ENCODE measurements at regions not wholly inside any gene's neighbourhood (a gene's known extent, or its start where the extent isn't known, plus 50 kb on each side); places are given as distances from the start of the nearest gene placed in this dataset.
"Not testable (repeated sequence)": the region's sequence is repeated elsewhere in the genome, so short reads cannot be mapped to it uniquely, and the experiment has no call there.

DNA sequence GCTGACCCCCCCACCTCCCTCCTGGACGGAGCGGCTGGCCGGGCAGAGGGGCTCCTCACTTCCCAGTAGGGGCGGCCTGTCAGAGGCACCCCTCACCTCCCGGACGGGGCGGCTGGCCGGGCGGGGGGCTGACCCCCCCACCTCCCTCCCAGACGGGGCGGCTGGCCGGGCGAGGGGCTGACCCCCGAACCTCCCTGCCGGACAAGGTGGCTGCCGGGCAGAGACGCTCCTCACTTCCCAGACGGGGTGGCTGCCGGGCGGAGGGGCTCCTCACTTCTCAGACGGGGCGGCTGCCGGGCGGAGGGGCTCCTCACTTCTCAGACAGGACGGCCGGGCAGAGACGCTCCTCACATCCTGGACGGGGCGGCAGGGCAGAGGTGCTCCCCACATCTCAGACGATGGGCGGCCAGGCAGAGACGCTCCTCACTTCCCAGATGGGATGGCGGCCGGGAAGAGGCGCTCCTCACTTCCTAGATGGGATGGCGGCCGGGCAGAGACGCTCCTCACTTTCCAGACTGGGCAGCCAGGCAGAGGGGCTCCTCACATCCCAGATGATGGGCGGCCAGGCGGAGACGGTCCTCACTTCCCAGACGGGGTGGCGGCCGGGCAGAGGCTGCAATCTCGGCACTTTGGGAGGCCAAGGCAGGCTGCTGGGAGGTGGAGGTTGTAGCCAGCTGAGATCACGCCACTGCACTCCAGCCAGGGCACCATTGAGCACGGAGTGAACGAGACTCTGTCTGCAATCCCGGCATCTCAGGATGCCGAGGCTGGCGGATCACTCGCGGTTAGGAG lies 66.2 kb upstream of the PAPPA2 start:
- H3K27me3 ChIP-seq, H4K20me1 ChIP-seq, H3K36me3 ChIP-seq, H3K4me1 ChIP-seq, H3K4me3 ChIP-seq, H3K4me2 ChIP-seq, H3K9ac ChIP-seq, H3K27ac ChIP-seq: not testable (repeated sequence)
- H3K9me3 ChIP-seq (replicated peaks in 1 of 11): peaks cover 0 to 21% (median 9%) of the 10 kb centered on the region in 11 experiments; a peak in 11 of 22 replicates

DNA sequence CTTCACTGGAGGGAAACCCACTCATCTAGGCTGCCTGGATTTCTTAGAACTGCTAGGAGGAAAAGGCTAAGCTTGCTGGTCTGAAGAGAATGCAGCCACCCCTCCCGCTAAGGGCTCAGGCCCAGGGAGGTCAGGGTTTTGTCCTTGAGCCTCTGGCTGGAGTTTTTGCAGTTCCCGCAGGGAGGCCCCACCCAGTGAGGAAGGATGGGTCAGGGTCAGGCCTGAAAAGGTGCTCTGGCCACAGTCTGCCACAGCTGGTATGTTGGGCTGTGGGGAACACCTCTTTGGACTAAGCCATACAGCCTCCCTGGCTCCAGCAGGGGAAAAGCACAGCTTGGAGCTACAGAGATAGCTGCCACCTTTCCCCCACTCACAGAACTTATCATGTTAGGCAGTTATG lies 71.4 kb upstream of the PAPPA2 start:
- H3K27me3 ChIP-seq: no peaks in the 10 kb centered on the region
- no peaks in the 10 kb centered on the region for H3K36me3 ChIP-seq
- H3K9ac ChIP-seq: no peak overlapping the region
- TF ChIP-seq Cebpa-rat (IDR thresholded peaks at IDR 0.05): no peak
- no peaks in the 10 kb centered on the region for H3K4me1 ChIP-seq
- H3K9me3 ChIP-seq (replicated peaks in 1 of 11): peaks cover 0 to 21% (median 13%) of the 10 kb centered on the region in 11 experiments; a peak in 12 of 22 replicates
- no peak overlapping the region for H3K4me2 ChIP-seq
- H4K20me1 ChIP-seq: no peaks in the 10 kb centered on the region
- H3K4me3 ChIP-seq: no peak overlapping the region
- H3K27ac ChIP-seq: no peak overlapping the region

DNA sequence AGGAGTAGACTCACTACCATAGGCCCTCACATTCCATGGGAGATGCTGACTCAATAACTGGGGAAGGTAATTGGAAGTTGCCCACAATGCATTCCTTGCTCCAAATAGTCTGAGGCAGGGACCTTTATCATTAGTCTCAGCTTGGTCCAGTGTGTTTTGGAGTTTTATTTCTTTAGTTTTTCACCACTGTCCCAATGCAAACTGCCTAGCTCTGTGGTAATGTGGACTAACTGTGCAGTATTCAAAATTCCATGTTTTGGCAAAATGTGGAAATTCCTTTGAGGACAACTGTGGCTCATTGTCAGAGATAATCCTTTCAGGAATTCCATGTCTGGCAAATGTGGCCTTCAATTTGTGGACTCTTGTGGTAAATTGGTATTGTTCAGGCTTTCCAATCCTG lies 78.1 kb upstream of the PAPPA2 start:
- H3K4me1 ChIP-seq: peaks cover 0 to 5% (median 0%) of the 10 kb centered on the region in 10 experiments; a peak in 4 of 20 replicates
- no peaks in the 10 kb centered on the region for H3K27me3 ChIP-seq
- no peak for TF ChIP-seq Cebpa-rat (IDR thresholded peaks at IDR 0.05)
- no peaks in the 10 kb centered on the region for H4K20me1 ChIP-seq
- no peak overlapping the region for H3K9ac ChIP-seq
- no peak overlapping the region for H3K4me2 ChIP-seq
- H3K4me3 ChIP-seq: no peak overlapping the region
- H3K27ac ChIP-seq: no peak overlapping the region
- peaks cover 0 to 13% (median 3%) of the 10 kb centered on the region in 11 experiments; a peak in 6 of 22 replicates for H3K9me3 ChIP-seq (replicated peaks in 1 of 11)
- no peaks in the 10 kb centered on the region for H3K36me3 ChIP-seq

DNA sequence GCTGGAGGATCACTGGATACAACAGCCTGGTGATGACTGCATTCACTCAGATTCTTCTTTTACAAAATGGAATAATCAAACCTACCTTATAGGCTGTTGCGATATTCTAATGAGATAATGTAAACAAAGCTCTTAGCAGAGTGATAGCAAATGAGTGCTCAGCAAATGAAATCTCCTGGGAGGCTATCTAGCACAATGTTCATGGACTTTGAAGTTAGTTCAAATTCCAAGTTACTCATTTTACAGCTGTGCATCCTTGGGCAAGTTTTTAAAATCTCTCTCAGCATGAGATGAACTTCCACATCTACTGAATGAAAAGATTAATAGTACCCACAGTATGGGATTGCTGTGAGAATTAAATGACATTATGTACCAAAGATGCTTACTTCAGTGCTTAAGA lies 80.8 kb upstream of the PAPPA2 start:
- H3K27me3 ChIP-seq: no peaks in the 10 kb centered on the region; a peak in 1 of 22 replicates
- H3K36me3 ChIP-seq: no peaks in the 10 kb centered on the region
- no peak overlapping the region for H3K27ac ChIP-seq
- no peaks in the 10 kb centered on the region for H4K20me1 ChIP-seq
- H3K4me2 ChIP-seq: no peak overlapping the region
- H3K4me1 ChIP-seq: peaks cover 0 to 7% (median 0%) of the 10 kb centered on the region in 10 experiments; a peak in 4 of 20 replicates
- H3K9me3 ChIP-seq (replicated peaks in 1 of 11): no peaks in the 10 kb centered on the region
- H3K9ac ChIP-seq: no peak overlapping the region
- TF ChIP-seq Cebpa-rat (IDR thresholded peaks at IDR 0.05): no peak
- H3K4me3 ChIP-seq: no peak overlapping the region

GRCh38 chr1:176379626-176380339 lies 83.2 kb upstream of the PAPPA2 start:
- no peak overlapping the region for H3K4me3 ChIP-seq
- peak overlapping the region in 3 of 11 experiments; percentile 3 to 25 (median 16); a peak in 2 of 22 replicates for H3K4me2 ChIP-seq
- no peak for TF ChIP-seq Cebpa-rat (IDR thresholded peaks at IDR 0.05)

DNA sequence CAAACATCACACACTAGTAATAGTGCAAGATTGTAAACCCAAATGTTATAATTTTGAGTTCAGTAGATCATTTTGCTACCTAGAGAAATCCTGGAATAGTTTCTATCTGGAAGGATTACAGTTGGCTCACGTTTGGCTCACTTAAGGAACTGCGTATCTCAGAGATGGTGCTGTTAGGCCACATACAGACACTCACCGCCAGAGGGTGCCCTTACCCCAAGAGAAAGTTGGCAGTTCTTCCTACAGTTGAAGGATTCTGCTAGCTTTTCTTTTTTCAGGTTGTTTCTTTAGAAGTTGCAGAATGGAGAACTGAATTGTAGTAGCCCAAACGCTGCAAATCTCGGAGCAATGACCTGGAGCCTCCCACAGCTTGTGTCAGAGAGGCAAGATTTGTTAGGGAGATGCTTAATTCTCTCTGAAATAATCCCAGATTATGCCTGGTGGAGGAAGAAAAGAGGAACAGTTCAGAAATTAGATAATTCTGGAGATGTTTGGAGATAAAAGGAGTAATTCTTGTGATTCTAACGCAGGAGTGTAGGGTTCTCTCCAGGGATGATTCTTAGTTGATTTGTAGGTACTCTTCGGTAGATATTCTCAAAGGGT lies 87.9 kb upstream of the PAPPA2 start:
- no peak overlapping the region for H3K27ac ChIP-seq
- no peak overlapping the region for H3K4me3 ChIP-seq
- no peak for TF ChIP-seq Cebpa-rat (IDR thresholded peaks at IDR 0.05)
- H3K36me3 ChIP-seq: no peaks in the 10 kb centered on the region
- peaks cover 0 to 4% (median 0%) of the 10 kb centered on the region in 10 experiments; a peak in 4 of 20 replicates for H3K4me1 ChIP-seq
- H3K9ac ChIP-seq: no peak overlapping the region
- H3K4me2 ChIP-seq: no peak overlapping the region
- no peaks in the 10 kb centered on the region; a peak in 1 of 22 replicates for H3K27me3 ChIP-seq
- H4K20me1 ChIP-seq: no peaks in the 10 kb centered on the region
- no peaks in the 10 kb centered on the region for H3K9me3 ChIP-seq (replicated peaks in 1 of 11)

More at GRCh38 chr1:176379626-176380339, 83.2 kb upstream of the PAPPA2 start:
- Histone ChIP-seq H3K4me1 (peaks cover 0 to 7% (median 0%) of the 10 kb centered on the region in 10 experiments; a peak in 4 of 20 replicates), H3K27me3 (no peaks in the 10 kb centered on the region; a peak in 1 of 22 replicates), H3K27ac (no peak overlapping the region), H4K20me1 (no peaks in the 10 kb centered on the region), H3K9ac (no peak overlapping the region), H3K9me3 (replicated peaks in 1 of 11) (no peaks in the 10 kb centered on the region), H3K36me3 (no peaks in the 10 kb centered on the region)

- TF ChIP-seq Cebpa-rat (IDR thresholded peaks at IDR 0.05): no peak
- Histone ChIP-seq H3K4me3 (no peak overlapping the region), H3K4me1 (no peaks in the 10 kb centered on the region; a peak in 1 of 20 replicates), H3K27me3 (no peaks in the 10 kb centered on the region), H3K9ac (no peak overlapping the region), H3K4me2 (no peak overlapping the region), H3K27ac (no peak overlapping the region), H3K9me3 (replicated peaks in 1 of 11) (no peaks in the 10 kb centered on the region), H3K36me3 (no peaks in the 10 kb centered on the region), H4K20me1 (no peaks in the 10 kb centered on the region)
Observed at GRCh38 chr1:176364236-176364905, 98.6 kb upstream of the PAPPA2 start.

GRCh38 chr1:176349135-176349715 lies 113.8 kb upstream of the PAPPA2 start:
- H3K27me3 ChIP-seq, H3K27ac ChIP-seq, H3K4me1 ChIP-seq, H4K20me1 ChIP-seq, H3K4me3 ChIP-seq, H3K36me3 ChIP-seq, H3K9ac ChIP-seq, H3K4me2 ChIP-seq: not testable (repeated sequence)
- peaks cover 19 to 40% (median 27%) of the 10 kb centered on the region in 11 experiments for H3K9me3 ChIP-seq (replicated peaks in 1 of 11)

DNA sequence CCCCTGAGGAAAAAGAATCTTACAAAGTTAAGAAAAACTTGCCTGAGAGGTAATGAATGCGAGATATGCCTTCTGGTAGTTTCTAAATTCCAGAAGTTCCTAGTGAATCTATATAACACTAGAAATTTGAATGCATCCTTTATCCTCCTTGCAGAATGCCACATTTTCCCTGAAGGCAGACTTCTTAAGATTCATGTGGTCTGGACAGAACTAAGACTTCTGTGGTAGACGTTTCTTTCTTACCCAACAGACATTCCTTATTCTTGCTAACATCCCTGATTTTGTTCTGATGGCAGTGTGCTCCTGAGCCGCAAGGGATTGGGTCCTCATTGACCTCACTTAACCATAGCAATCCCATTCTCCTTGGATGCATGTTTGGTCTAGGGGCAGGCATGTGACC lies 121.3 kb upstream of the PAPPA2 start:
- no peak for TF ChIP-seq Cebpa-rat (IDR thresholded peaks at IDR 0.05)
- Histone ChIP-seq H3K36me3 (no peaks in the 10 kb centered on the region), H4K20me1 (no peaks in the 10 kb centered on the region), H3K27ac (no peak overlapping the region), H3K27me3 (no peaks in the 10 kb centered on the region), H3K4me2 (no peak overlapping the region), H3K9ac (no peak overlapping the region), H3K9me3 (replicated peaks in 1 of 11) (peaks cover 25 to 32% (median 28%) of the 10 kb centered on the region in 11 experiments), H3K4me1 (no peaks in the 10 kb centered on the region), H3K4me3 (no peak overlapping the region)
